ENCODE measurements at regions not wholly inside any gene's neighbourhood (a gene's known extent, or its start where the extent isn't known, plus 50 kb on each side); places are given as distances from the start of the nearest gene placed in this dataset.
A peak's percentile ranks its signal among the peaks of the same experiment; 100 is the strongest.

- no peak for TF ChIP-seq STAT5A (IDR thresholded peaks at IDR 0.05; ENCODE audit: borderline replicate concordance, low read length)
Measured at GRCh38 chr7:94054130-94054529, 50.0 kb upstream of the BET1 start (continued).

DNA sequence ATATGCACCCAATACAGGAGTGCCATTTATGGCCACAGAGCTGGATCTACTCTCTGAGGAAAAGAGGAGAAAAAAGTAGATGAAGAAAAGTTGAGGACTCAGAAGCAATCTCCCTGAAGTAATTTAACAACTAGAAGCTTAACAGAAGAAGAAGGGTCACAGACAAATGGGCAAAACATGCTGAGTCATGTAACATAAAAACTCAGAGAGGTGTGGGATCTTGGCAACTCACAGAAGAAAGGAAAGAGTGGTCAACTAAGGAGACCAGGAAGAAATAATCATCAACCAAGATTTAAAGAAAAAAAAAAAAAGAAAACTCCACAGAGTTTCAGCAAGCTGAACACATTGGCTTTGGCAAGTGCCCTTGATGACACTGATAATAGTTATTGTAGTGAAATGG lies 51.8 kb upstream of the BET1 start:
- CTCF ChIA-PET (ENCODE audit: low intra/inter-chr PET ratio): no interaction called here
- Histone ChIP-seq H3K9me3 (replicated peaks; ENCODE audit: control insufficient read depth, insufficient read depth, low read depth, low read length) (no peaks in the 10 kb centered on the region), H3K79me2 (ENCODE audit: control insufficient read depth, insufficient read depth, low read length) (no peaks in the 10 kb centered on the region), H3K27me3 (ENCODE audit: control insufficient read depth in 2 of 2, insufficient read depth in 2 of 2, low read length in 2 of 2) (peaks cover 9 to 12% of the 10 kb centered on the region in 2 experiments), H3K4me1 (replicated peaks in 1 of 2; ENCODE audit: control insufficient read depth in 2 of 2, insufficient read depth in 2 of 2, low read length in 2 of 2) (no peaks in the 10 kb centered on the region), H3K36me3 (ENCODE audit: control insufficient read depth, insufficient read depth, low read length) (no peaks in the 10 kb centered on the region), H2AFZ (ENCODE audit: low read depth, low read length) (no peak overlapping the region), H3K4me2 (ENCODE audit: insufficient read depth, low read length) (no peak overlapping the region), H3K9me1 (ENCODE audit: control insufficient read depth, insufficient read depth, low read length) (no peaks in the 10 kb centered on the region), H3K4me3 (no peak overlapping the region), H4K20me1 (replicated peaks; ENCODE audit: control insufficient read depth, insufficient read depth, low read length) (no peaks in the 10 kb centered on the region), H3K9ac (ENCODE audit: insufficient read depth in 1 of 2, low read depth in 2 of 2, low read length in 2 of 2) (no peak overlapping the region), H3K27ac (ENCODE audit: extremely low read depth, low read depth, low read length) (no peak overlapping the region)
- FAIRE-seq (no peak), ATAC-seq (no peak), DNase-seq (ENCODE audit: extremely low read depth in 1 of 4, low spot score in 3 of 4) (no peak)
- intact Hi-C loops (cut with micrococcal nuclease): no loop called here
- POLR2A ChIA-PET: interaction anchor here (1.6 kb wide), 1 partner anchor 14 kb away, joined by 4 read pairs; no protein-coding TSS in a partner anchor
- BruUV-seq (replicated peaks): no TSS peak
- TF ChIP-seq C11orf30 (IDR thresholded peaks at IDR 0.05; ENCODE audit: low read depth) (peak; percentile 76), ZBED1 (IDR thresholded peaks at IDR 0.05) (no peak), TFAM (CRISPR knock-in tag; conservative IDR thresholded peaks at IDR 0.05) (no peak), ZBTB9 (CRISPR knock-in tag; IDR thresholded peaks at IDR 0.05) (no peak), ZFP36 (IDR thresholded peaks at IDR 0.05; ENCODE audit: low read depth, low read length, partially characterized antibody) (no peak), ZBTB8A (IDR thresholded peaks at IDR 0.05; ENCODE audit: partially characterized antibody) (no peak), NCOR1 (IDR thresholded peaks at IDR 0.05) (no peak), NFE2L1 (tag; IDR thresholded peaks at IDR 0.05; ENCODE audit: borderline replicate concordance, low read depth) (peak; percentile 66), MAFK (IDR thresholded peaks at IDR 0.05; ENCODE audit: low read length) (peak; percentile 48; the same call in 1 of the 2 replicates), MAFF (IDR thresholded peaks at IDR 0.05; ENCODE audit: low read length) (peak; percentile 66), LCOR (CRISPR knock-in tag; IDR thresholded peaks at IDR 0.05) (no peak), MAFG (tag; conservative IDR thresholded peaks at IDR 0.05) (peak; percentile 90), NFE2 (IDR thresholded peaks at IDR 0.05; ENCODE audit: low read depth) (peak; percentile 50), ZKSCAN1 (IDR thresholded peaks at IDR 0.05; ENCODE audit: low read depth, low read length) (no peak), ZNF316 (IDR thresholded peaks at IDR 0.05) (peak; percentile 92), RB1 (IDR thresholded peaks at IDR 0.05; ENCODE audit: low read depth) (no peak)
- TF ChIP-seq, protein P1, sequence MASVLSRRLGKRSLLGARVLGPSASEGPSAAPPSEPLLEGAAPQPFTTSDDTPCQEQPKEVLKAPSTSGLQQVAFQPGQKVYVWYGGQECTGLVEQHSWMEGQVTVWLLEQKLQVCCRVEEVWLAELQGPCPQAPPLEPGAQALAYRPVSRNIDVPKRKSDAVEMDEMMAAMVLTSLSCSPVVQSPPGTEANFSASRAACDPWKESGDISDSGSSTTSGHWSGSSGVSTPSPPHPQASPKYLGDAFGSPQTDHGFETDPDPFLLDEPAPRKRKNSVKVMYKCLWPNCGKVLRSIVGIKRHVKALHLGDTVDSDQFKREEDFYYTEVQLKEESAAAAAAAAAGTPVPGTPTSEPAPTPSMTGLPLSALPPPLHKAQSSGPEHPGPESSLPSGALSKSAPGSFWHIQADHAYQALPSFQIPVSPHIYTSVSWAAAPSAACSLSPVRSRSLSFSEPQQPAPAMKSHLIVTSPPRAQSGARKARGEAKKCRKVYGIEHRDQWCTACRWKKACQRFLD (CRISPR knock-in tag; IDR thresholded peaks at IDR 0.05): no peak
- in situ Hi-C loops (cut with MboI): no loop called here
